NCI-H1105 treated with DMSO at 0.1 percent for 48 hours (cell line): ENCODE measurements at regions not wholly inside any gene's neighbourhood (a gene's known extent, or its start where the extent isn't known, plus 50 kb on each side); places are given as distances from the start of the nearest gene placed in this dataset.
"Not testable (repeated sequence)": the region's sequence is repeated elsewhere in the genome, so short reads cannot be mapped to it uniquely, and the experiment has no call there.

Experiments
- DNase-seq: peaks from one replicate; lab custom pipeline; 2025; lab: John Stamatoyannopoulos, UW

GRCh38 chr9:81814401-81814793 lies 113.8 kb upstream of the SPATA31D4 start:
- DNase-seq: no peak

DNA sequence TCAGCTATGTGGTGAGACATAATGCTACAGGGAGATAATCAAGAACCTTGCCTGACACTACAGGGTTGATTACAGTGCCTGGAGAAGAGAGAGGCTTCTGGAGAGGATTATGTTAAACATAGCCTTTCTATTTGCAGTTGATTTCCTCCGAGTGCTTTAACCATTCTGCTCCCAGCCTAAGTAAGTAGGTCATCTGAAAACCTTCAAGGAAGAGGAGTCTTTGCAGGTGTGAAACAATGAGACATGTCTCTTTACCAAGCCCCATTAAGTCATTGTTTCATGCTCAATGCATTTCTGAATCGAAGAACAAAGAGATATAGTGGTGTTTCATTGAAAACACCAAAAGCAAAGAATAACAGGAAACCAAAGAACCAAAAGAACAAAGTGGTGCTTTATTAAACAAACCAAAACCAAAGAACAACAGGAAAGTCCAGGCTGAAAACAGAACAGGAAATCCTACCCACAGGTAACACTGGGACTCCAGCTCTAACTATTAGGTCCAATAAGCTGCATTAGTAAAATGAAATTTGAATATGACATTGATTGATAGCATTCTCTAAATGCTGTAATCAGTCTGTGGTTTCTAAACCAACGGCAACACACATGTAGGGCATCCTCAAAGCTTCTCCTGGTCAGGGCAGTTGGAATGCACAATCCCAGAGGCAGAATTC lies 113.3 kb upstream of the SPATA31D4 start:
- no peak for DNase-seq

- no peak for DNase-seq
These were observed 112.4 kb upstream of the SPATA31D4 start for GRCh38 chr9:81815781-81816180.

- no peak for DNase-seq
These were observed 109.1 kb upstream of the SPATA31D4 start for GRCh38 chr9:81819155-81819554.

DNA sequence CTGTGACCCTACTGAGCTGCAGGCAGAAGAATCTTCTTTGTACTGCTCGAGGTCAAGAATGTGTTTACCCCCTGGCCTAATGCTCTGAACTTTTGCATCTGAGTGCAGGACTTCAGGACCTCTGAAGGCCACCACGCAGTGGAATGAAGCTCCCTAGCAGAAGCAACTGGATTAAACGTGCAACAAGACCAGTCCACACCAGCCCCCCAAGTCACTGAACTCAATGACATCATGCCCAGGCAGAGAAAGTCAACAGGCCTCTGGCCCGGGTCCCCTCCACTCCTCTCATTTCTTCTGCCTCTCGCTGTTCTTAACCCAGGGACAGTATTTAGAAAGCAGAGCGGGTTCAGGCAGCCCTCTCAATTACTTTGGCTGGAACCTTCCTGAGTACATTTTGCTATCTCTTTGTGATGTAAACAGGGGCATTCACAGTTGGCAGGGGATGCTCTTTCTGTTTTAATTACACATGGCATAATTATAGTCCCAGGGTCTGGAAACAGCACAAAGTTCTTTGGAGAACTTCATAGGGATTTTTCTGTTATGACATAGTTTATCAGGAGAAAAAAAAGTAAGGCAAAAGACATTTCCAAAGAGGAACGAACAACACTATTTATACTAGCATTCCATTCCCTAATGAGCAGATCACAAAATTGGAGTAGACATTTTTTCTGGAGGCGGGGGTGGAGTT lies 108.2 kb upstream of the SPATA31D4 start:
- DNase-seq: no peak

DNA sequence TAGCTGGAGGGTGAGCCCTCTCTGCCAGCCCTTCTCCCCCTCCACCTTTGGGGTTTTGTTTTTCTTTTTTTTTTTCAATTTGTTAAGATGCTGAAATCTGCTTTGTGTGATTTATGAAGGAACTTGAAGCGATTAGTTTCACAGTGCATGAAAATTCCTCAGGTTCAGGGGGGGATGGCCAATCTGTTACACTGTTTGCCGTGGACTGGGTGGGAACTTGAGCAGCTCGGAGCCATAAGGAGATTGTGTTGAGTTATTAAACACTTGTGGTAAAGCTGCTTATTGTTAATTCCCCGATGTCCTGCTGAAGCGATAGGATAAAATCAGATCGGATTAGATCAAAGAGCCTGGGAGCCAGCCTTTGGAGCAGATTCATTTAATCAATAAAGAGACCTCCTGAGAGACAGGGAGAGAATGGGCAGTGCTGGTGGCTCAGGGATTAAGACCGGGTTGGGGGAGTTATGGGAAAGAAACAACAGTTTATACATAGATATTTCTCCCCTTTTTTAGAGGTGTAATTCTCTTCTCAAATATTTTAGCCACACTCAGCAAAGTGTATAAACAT lies 105.8 kb upstream of the SPATA31D4 start:
- DNase-seq: no peak

GRCh38 chr9:81822967-81823366 lies 105.3 kb upstream of the SPATA31D4 start:
- no peak for DNase-seq

DNA sequence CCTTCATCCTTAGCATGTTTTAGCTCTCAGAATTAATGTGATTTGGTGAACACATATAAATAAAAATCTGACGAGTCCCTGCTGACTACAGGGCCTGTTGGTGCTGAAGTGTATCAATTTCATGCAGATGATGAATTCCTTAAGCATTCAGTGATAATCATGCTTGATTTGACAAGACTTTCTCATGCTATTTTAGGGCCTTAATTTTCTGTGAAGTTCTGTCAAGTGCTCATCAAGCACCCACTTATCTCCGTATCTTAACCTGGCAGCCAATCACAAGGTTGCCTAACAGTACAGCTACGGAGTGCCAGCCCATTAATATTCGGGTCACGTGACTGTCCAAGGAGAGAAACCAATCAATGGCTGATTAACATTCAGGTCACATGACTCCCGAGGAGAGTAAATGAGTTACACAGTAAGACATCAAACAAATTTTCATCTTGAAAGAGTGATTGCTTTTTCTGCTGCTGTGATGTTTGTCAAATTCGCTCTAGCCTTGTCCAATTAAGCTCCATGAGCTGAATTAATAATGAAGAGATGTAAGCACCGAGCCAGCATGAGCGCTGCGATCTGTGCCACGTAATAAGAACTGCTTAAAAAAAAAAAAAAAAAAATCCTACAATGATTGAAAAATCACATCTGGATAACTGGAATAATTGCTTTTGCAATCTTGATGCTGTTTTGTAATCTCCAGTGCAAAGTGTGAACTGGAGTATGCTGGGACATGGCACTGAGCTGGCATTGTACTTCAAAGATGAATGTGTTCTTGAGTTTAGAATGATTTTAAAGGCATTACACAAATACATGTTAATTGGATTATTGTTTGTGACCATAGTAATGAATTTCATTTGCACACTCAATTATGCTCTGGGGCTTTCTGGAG lies 104.3 kb upstream of the SPATA31D4 start:
- no peak for DNase-seq

GRCh38 chr9:81824802-81825730 lies 103.2 kb upstream of the SPATA31D4 start:
- no peak for DNase-seq

DNA sequence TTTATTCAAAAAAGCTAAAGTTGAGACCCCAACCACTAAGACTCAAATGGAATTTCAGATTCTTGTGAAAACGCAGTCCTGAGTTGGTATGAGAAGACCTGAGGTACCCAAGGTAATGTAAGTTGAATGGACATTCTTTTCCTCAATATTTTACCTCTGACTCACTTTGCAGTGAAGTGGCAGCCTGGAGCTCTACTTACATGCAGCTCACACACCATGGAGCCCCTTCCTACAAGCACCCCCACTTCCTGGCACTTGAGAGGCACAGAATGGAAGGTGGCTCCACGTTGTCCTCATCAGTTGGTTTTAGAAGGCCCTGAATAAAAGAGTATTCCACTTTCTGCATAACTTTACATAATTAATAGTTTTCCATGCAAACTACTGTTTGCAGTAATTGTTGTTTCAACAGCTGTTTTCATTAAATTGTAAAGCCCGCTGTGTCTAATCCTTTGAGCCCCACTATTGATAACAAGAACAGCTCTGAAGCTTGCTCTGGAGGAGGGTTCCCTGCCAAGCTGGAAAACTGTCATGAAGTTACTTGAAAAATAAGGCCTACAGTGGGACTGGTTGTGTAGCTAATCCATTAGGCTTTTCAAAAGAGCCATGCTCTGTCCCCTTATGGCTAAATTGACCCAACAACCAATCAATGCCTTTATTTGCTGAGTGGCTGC lies 102.2 kb upstream of the SPATA31D4 start:
- DNase-seq: no peak

DNA sequence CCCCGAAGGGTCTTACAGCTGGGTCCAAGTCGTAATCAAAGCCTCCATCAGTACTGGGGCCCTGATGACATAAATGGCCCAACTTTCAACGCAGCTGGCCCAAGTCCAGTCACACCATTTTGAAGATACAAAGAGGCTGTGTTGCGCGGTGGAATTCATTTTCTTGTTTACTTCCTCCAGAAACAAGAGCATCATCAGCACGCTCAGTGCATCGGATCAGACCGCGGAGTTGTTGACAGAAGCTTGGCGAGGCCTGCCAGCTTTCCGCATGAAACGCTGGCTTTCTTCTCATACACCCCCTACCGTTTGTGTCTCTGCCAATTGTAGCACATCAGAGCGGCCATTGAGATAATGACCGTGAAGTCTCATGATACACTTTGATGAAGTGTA lies 101.7 kb upstream of the SPATA31D4 start:
- peak; percentile 85 for DNase-seq

DNA sequence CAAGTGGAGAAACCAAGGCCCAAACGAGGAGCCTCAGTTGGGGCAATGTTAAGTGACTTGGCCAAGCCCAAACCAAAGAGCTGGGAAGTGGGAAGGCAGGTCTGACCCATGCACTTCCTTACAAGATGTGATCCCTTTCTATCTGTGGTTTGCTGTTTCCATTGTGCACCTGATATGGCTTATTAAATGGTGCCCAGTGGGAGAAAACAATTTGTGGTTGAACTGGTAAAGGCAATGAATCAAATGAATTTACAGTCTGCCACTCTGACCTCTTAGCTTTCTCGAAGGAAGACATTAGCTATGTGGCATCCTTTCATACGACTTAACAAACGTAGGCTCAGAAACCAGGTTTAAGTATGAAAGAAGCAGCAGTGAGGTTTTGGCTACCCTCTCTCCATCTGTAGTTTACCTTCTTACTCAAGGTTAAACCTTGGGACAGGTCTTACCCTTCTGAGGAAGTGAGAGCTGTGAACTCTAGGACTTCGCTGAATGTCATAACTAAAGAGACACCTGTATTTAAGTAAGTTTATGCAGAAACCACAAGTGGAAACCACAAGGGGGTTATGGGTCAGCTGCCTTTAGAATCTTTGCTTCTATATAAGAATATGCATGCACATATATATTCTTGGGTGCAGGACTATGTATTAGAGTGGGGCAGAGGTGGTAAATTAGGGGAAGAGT lies 100.5 kb upstream of the SPATA31D4 start:
- DNase-seq: no peak

DNA sequence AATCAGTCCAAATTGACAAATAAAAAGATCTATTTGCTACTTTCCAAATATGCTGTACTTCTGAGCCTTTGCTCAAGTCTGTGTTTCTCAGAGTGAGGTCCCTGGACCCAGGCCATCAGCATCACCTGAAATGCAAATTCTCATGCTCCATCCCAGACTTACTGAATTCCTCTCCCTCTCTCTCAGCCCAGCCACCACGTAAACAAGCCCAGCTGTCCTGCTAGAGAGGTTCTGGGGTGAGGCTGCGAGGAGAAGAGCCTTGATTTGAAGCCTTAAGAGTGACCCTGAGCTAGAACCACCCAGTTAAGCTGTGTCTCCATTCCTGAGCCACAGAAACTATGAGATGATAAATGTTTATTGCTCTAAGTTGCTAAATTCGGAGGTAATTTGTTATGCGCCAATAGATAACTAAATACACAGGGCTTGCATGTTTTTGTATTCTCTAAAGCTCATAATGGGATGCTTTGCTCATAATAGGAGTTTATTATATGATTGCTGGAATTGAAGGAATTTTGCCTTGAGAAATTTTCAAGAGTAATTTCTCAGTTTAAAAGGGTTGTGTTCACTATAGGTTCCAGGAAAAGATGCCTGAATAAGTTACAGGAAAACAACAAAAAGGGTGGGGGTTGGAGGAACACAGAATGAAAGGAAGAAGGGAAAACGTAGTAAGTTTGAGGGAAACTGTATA lies 98.9 kb upstream of the SPATA31D4 start:
- no peak for DNase-seq

GRCh38 chr9:81830431-81830830 lies 97.8 kb upstream of the SPATA31D4 start:
- DNase-seq: not testable (repeated sequence)

DNA sequence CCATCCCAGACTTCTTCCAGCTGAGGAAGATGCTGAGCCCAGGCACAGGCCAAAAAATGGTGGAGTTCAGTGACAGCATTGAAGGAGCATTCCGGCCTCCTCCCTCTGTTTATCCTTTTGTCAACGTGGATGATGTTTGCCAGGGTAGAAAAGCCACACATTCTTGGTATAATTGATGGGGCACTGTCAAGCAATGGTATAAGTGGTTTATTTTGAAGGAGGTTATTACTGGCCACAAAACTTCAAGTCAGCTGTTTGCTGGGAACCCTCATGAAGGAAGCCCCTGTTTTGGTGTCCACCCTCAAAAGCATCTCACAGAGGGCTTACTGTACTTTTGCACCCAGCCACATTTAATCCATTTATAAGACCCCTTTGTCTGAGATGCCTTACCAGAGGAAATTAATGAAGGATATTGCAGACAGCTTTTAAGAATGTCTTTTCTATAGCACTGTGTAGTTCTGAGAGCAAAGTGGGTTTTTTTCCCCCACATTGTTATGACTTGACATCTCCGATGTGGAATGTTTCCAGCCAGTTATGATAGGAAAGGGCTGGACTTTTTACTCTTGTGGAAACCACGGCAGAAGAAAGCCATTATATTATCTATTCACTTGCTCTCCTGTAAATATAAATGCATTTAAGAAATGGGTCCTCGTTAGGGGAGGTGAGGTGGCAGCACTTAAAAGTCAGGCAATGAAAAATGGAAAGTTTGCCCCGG lies 95.5 kb upstream of the SPATA31D4 start:
- no peak for DNase-seq

DNA sequence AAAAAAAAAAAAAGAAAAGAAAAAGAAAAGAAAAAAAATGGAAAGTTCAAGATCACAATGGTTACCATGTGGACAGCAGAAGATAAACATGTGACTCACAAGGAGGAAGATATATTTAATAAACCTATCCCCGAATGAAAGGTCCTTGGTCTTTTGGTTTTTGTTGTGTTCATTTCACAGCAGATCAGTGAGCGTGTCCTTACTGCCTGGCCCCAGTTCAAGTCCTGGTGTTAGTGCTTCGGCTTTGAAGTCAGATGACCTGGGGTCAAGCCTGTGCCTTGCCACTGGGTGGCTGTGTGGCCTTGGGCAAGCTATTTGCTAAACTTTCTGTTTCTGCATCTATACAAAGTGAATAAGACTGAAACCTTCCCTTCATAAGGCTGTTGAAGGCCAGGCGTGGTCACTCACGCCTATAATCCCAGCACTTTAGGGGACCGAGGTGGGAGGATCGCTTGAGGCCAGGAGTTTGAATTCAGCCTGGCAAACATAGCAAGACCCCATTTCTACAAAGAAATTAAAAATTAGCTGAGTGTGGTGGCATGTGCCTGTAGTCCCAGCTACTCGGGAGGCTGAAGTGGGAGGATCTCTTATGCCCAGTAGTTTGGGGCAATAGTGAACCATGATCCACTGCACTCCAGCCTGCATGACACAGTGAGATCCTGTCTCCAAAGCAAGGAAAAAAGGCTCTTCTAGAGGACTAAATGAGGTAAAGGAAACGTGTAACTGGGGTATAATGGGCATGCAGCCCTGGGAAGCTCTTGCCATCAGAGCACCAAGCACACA lies 94.5 kb upstream of the SPATA31D4 start:
- DNase-seq: no peak

DNA sequence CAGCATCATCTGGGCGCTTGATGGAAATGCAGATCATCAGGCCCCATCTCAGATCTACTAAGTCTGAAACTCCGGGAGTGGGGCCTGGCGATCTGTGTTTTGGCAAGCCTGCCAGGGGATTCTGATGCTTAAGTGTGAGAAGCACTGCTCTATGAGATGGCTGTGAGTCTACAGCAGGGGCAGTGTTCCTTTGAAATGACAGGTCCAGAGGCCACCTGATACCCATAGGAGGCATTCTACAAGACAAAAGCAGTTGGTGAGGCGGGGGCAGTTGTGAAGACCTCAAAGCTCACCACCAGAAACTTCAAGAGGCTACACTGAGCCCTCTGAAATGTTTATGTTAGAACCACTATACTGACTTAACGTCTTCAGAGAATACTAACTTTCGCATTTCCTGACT lies 86.9 kb upstream of the SPATA31D4 start:
- DNase-seq: no peak

GRCh38 chr9:81844131-81844567 lies 84.1 kb upstream of the SPATA31D4 start:
- DNase-seq: no peak
